Glomerular visceral epithelial cell (primary cell): ENCODE measurements at regions not wholly inside any gene's neighbourhood (a gene's known extent, or its start where the extent isn't known, plus 50 kb on each side); places are given as distances from the start of the nearest gene placed in this dataset.

Experiments
- DNase-seq: peaks from one replicate; pipeline ENCODE4 v3.0.0-alpha.2; 2016; ENCODE audit errors: extremely low spot score

DNA sequence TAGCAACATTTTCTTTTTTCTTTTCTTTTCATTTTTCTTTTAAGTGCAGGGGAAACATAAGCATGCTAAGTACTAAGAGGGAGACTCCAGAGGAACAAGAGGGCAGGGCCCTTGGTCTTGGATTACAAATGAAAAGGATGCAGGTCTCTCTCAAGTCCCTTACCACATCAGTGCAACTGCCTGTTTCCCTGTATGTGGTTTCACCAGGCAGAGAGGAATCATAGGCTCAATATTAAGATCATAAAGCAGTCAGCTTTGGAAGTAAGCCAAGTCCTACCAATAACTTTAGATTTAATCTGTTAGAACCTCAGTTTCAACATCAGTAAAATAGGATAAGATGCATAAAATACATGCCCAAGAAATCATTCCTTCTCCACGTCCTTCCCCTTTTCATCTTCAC lies 422.7 kb upstream of the PAPPA start:
- DNase-seq, result no peak

DNA sequence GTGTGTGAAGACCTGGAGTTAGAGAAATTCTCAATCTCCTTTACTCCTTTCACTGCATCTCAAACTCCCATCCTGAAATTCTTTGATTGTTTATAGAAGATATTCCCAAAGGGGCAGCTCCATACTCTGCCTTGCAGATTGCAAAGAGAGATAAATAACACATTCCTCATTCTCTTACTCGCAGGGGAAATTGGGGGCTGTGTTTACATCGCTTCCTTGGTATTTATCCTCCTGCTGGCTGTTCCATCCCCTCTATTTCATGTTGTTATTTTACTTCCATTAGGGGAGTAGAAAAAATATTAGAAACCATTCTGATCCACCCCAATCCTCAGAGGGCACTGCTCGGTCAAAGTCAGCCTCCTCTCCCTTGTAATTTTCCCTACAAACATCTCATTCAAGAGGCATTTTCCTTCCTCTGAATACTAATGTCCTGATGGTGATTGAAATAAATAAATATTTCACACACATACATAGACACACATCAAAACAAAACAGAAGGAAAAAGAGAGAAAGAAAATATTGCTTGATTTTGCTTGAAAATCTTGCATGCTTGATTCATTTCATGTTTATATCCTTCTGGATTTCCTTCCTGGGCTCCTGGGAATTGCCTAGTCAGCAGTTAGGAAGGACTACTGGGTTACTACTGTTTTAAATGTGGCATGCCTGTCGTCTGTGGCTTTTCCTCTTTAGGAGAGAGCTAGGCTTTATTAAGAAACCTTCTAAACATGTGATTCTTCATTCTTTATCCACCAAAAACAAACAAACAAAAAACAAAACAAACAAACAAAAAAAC lies 420.1 kb upstream of the PAPPA start:
- DNase-seq, result no peak

DNA sequence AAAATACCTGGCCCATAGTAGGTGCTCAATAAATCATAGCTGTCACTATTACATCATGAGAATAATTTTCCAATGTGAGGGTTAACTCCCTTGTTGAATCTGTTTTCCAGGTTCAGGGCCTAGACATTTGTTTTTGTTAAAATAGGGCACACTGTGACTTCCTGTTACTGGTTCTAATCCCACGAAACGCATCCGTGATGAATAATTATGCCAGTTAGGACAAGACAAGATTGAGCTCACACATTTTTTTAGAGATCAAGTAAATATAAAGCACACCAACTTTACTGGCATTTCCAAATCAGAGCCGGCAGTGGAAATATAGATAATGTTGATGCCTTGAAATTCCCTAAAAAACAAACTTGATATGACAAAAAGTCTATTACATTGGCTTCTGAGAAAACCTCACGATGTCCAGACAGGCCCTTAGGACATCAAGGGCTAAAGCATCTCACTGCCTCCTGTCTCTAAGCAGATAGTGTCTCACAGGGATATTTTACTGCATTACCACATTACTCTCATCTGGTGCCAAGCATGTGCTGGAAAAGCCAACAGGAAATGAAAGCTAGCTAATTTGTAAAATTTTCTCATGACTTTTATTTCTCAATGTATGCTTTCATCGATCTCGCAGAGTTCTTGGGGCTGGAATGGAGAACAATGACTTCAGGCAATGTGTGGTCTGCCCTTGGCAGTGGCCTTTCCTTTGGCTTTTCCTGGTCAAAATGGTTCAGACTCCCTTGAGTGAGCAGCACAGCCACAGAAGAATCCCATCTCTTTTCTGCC lies 414.3 kb upstream of the PAPPA start:
- no peak for DNase-seq

DNA sequence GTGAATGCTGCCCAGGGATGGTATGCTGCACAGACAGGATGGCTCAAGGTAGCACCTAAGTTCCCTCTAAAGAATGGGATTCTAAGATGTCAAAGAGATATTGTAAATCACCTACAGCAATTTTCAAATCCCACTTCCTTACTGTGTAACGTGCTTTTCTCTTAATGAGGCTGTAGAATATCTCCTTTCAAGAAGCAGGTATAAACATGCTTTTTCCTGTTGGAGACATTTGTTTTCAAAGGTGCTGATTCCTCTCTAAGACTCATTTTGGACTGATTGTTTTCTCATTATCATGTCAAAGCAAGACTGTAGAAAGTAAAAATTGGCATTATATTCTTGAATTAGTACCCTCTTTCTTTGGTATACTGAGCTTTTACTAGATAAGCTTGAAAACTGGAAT lies 412.6 kb upstream of the PAPPA start:
- no peak for DNase-seq

DNA sequence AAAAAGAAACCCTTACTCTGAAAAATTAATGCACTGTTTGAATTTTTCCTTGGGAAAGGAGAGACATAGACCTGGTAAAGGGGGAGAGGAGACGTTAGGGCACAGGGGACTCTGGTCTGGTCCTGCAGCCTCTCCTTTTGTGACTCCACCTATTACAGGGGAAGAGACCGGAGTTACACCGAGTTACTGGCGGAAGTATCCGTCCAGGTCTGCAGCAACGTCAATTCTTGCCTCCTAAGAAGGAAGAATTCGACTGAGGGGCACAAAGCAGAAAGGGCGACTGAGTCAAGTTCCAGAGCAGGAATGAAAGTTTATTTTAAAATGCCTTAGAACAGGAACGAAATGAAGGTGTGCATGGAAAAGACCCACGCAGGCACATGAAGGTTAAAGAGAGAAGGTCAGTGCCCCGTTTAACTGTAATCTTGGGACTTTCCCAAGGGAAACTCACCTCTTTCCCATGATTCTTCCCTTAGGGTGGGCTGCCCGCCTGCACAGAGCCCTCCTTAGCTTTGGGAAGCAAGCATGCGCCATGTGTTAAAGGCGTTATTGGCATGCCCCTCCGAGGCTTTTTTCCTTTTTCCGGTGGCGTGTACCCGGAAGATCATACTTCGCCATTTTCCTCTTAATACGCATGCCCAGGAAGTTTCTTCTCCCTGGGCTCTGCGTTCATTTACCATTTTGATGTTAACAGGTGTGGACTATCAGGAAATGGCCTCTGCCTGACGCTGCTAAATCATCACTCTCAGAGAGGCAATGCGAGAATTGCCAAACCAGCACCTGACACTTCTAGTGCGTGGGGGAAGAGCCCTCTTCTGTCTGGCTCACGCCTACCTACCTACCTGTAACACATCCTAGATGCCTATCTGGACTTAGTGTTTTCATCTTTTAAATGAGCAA lies 409.6 kb upstream of the PAPPA start:
- no peak for DNase-seq

DNA sequence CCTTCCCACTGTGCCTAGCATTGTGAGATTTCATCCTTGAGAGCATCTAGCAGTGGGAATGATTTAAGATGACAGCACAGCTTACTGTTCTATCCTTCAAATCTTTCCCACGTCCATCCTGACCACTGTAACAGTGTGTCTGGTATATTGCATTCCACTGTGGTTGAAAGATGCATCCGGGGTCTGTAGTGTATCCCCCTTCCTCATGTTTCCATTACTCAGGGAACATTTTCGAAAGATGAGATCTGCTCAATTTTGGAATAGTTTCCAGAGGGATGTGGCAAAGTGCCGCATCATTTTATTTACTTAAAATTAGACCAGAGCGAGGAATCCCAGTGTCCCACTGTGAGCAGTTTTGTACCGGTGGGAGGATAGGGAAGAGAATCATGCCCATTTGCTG lies 407.1 kb upstream of the PAPPA start:
- no peak for DNase-seq

DNA sequence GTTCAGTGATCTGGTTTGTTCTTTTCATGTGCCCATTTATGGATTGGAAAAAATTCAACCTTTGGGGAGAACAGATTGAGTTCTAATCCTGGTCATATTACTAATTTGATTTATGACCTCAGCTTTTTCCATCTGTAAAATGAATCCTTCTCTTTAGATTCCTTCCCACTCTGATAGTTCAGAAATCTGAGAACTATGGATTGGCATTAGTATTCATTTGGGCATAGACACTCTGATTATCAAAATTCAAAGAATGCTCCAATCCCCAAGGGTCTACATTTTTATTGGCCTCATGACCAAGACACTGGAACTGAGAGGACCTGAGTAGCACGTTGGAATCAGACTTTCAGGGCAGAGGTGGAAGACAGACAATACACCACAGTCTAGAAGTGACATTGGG lies 405.9 kb upstream of the PAPPA start:
- no peak for DNase-seq

DNA sequence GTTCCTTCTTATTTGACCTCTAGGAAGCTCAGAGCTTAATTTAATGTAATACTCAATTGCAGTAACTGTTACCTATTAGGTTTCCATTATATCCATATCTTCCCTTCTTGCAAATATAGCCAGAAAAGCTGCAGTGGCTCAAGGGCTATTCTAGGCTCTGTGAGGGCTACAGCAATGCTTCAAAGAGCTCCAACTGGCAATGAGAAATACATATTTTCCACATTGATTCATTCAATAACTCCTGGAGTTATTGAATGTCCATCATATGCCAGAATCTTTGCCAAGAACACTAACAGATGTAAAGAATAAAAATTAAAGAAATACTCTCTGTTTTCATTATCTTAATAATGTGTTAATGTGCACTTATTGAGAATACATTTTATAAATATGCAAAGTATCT lies 396.9 kb upstream of the PAPPA start:
- no peak for DNase-seq

DNA sequence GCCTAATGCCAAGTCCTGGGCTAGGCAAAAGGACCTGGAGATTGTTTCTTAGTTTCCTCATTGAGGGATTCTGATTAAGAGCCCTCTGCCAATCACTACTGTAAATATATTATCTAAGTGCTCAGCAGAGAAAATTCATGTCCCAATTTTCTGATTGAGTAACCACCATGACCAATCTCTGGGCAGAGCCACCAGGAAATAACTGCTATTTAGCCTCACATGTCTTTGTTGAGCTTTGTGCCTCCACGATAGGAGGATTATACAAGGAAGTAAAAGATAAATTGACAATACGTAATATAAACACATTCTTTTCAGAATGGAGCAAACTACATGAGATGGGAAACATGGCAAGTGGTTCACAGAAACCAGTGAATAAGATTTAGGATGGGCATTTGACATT lies 396.1 kb upstream of the PAPPA start:
- DNase-seq, result no peak

DNA sequence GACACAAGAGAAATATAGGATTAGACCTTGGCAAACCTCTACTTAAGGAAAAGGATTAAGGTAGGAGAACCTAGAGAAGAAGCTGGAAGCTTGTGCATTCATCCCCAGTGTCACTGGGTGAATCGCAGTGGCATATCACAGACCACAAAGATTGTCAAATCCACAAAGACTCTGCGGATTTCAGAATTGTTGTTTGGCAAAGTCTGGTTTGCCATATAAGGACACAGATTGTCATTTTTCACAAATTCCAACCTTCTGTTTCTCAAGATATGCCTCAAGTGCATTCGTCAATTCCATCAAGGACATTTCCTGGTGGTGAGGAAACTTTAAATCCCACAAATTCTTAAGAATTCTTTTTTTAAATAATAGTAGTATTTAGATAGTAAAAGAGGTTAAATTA lies 395.1 kb upstream of the PAPPA start:
- no peak for DNase-seq

DNA sequence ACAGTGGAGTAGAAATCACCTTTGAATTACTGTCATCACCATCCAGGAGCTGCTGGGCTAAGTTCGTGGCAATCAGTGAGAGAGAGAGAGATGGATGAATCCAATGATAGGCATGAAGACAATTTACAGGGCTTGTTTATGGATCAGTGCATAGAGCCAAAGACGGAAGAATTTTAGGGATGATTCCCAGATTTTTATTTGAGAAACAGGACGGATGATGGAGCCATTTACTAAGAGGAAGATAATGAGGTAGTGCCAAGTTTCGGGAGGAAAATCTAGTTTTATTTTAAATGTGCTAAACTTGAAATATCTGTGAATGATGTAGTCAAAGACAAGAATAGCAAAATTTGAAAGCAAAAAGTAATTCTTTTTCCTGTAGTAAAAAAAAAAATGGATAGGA lies 394.2 kb upstream of the PAPPA start:
- no peak for DNase-seq

DNA sequence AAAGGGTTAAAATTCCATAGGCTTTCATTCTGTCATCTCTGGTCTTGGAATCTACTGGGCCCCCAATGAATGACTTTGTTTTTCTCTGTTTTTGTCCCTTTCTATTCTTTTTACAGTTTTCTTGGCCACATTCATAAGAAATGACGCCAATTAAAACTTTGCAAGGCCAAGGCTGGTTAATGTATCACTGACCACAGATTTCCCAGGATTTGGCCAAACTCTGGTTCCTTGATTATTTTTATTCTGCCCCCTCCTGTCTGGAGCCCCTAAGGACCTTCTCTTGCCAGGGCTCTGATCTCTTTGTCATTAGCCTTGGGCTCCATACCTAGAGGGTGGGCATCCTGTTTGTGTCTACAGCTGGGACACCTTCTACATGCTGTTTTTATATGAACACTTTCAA lies 388.9 kb upstream of the PAPPA start:
- peak; percentile 68 for DNase-seq

DNA sequence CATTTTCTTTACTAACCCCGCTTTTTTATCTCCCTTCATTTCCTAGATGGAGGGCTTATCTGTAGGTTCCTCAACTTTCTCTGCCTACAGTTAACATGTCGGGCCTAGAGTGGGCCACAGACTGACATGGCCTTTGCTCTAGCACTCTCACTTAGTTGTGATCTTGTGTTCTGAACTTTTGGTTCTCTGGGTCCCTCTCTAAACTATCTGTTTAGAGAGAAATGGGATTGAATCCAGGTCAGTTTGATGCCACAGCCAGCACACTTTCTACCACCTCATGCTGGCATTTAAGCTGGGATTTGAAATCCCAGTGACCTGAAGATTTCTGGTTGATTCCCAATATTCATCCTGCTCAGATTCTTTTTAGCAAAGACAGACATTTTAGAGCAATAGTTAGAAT lies 388.5 kb upstream of the PAPPA start:
- no peak for DNase-seq

DNA sequence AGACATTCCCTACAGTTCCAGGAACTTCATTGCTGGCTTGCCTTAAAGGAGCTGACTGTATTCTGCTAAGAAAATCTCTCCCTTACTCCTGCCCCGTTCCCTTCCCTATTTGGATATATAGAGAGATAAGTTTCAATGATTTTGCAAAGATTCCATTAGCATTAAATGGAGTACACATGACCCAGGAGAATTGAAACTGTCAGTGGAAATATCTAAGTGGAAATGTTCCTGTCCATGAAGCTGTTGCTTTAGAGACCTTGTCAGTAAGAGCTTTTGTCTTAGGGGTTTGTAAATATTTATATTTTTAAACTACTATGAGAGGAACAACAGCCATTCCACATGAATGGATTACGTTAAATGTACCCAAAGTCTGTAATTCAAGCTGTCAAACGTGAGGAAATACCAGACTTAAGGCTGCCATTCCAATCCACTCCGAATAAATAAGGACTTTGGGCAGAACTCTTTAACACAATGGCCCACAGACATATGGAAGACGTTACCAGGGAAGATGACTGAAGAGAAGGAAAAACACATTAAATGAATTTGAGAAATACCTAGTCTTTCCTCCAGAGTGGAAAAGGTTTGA lies 387.1 kb upstream of the PAPPA start:
- no peak for DNase-seq

DNA sequence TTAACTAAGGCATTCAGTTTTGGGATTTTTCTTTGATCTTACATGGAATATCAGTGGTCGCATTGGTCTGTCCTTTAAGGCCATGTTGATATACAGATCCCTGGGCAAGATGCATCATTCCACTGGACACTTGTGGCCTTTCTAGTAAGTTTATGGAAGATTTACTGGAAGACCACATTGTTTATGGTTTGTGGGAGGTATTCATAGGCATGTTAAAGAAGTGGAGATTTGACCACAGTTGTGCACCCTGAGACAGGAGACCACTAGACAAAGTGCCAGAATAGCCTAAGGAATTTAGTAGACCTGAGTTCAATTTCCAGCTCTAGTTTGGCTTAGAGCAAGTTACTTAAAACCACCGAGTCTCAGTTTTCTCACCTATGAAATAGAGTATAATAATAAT lies 383.1 kb upstream of the PAPPA start:
- DNase-seq, result no peak

DNA sequence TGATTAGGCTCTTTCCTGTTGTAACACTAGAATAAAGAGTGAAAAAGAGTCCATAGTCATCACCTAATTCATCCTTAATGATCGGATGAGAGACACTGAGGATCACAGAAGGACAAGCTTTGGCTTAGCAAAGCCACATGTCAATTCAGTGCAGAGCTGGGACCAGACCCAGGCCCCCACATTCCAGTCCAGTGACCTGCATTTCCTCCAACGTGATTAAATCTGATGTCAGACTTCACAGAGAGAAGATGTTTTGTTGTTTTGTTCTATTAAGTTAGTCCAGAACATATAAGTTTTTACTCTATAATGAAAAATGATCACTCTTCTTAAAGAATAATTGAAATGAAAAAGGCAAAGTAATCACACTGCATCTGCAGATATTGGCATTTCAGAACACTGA lies 377.9 kb upstream of the PAPPA start:
- no peak for DNase-seq

DNA sequence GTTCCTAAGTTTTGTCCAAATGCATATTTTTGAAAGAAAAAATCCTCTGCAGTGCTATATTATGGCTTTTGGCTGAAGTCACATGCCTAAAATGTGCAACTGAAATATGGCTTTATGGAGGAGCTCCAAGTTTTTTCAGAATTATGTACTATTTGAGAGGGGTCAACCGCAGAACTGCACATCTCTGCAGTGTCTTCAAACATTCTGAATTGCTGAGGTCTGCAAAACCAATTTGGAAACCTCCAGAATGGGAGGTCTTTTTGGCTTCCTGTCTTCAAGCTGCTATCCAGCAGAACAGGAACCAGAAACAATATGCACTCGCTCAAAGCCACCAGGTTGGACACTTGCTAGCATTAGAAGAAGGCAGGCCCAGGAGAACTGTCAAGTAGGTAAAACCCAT lies 376.0 kb upstream of the PAPPA start:
- no peak for DNase-seq

DNA sequence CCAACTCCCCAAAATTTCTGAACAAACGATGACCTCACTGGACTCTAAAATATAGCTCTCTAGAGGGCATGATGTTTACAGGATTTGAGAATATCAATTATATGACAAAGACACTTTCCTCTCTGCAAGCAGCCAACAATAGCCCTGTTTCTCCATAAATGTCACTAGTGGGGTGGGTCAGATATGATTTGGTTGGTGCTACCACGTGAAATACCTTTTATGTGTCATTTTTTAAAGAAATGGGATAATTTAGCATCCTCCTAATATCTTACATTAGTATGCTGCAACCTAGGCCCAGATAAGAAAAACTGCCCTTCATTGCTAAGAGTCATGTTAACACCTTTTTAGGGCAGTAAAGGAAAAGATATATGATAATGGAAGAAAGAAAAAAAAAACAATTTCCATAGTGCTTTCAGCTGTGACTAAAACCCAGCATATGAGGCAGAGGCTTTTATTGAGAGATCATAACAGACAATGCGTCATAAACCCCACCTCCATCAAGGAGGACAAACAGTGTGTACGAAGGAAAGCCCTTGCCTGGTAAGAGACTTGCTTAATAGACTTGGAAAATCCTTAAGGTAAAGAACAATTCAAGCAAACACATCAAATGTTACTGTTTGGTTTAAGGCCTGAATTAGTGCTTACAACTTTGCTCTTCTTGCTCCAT lies 372.4 kb upstream of the PAPPA start:
- no peak for DNase-seq

DNA sequence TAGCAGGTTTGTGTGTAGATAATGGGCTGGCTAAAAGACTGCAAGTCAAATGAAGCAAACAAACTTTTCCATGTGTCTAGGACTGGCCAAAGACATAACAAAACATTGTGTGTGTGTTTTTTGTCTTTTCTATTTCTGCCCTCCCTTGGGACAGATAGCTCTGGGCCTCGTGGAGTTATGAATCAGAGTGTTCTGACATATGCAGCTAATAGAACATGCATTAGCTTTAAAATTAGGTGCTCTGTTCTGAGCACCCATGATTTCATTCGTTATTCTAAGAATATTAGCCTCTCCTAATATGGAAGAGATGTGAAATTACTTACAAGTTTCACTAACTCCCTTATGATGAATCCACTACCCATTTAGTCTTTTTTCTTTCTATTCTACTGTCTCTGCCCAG lies 367.3 kb upstream of the PAPPA start:
- no peak for DNase-seq

DNA sequence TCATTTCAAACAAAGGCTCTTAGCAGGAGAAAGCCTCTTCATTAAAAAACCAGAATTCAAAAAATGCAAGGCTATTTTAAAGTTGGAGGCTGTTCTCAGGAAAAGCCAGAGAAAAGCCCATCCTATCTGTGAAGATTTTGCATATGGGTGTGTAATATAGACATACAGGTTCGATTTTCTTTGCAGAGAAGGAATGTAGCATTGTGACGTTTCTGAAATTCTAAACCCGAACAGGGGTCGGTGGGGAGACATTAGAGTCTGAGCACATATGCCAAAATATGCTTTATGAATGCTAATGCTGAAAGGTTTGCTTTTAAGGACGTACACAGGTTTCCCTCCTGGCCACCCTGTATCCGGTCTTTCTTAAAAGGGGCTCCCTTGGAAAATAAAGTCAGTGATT lies 363.1 kb upstream of the PAPPA start:
- no peak for DNase-seq

DNA sequence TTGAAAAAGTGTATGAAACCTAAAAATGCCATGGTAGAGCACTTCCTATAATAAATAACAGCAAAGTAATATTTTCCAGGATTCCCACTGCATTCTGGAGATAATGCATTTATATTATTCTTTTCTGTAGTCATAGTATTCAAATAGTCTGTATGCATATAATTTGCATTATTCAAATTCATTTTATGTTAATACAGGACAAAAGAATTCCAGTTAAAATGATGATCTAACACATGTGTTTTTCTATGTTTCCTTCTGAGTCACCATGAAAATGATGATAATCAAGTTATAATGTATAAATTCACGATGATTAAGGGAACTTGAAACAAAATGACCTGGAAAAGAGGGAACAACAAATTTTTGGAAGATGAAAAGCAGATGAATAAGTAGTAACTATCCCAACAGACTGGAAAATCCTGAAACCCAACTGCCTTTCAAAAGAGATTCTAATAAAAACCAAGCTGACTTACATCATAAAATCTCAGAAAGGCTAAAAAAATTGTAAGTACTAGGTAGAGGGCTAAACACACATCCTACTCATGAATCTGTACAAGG lies 358.6 kb upstream of the PAPPA start:
- no peak for DNase-seq
